WI38 (cell line): ENCODE measurements at regions not wholly inside any gene's neighbourhood (a gene's known extent, or its start where the extent isn't known, plus 50 kb on each side); places are given as distances from the start of the nearest gene placed in this dataset.

Experiments
- H3K4me3 ChIP-seq: 2 replicates; pipeline ENCODE4 v1.5.1; 2011; ENCODE audit warnings: low read depth, mild to moderate bottlenecking, control low read depth, low read length
- TF ChIP-seq, protein P1 (sequence below): IDR thresholded peaks from 2 replicates; pipeline ENCODE4 v1.5.1; 2012; ENCODE audit warnings: low read depth, mild to moderate bottlenecking, control low read depth, low read length

DNA sequence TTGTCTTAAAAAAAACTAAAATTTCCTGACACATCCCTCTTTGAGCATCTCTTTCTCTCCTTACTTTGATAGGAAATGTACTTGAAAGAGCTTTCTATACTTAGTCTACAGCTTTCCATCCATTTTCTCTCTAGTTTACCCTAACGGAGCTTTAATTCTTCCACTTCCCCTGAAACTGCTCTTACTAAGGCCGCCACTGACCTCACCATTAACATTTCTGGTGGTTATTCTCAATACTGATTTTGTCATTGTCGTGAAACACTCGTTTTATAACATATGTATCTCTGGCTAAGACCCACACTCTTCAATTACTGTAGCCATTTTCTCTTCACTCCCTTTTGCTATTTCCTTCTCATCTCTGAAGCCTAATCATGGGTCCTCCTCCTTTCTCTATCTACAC, 262.0 kb upstream of the FERD3L start:
- TF ChIP-seq, protein P1, sequence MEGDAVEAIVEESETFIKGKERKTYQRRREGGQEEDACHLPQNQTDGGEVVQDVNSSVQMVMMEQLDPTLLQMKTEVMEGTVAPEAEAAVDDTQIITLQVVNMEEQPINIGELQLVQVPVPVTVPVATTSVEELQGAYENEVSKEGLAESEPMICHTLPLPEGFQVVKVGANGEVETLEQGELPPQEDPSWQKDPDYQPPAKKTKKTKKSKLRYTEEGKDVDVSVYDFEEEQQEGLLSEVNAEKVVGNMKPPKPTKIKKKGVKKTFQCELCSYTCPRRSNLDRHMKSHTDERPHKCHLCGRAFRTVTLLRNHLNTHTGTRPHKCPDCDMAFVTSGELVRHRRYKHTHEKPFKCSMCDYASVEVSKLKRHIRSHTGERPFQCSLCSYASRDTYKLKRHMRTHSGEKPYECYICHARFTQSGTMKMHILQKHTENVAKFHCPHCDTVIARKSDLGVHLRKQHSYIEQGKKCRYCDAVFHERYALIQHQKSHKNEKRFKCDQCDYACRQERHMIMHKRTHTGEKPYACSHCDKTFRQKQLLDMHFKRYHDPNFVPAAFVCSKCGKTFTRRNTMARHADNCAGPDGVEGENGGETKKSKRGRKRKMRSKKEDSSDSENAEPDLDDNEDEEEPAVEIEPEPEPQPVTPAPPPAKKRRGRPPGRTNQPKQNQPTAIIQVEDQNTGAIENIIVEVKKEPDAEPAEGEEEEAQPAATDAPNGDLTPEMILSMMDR: no peak
- H3K4me3 ChIP-seq: no peak overlapping the region

DNA sequence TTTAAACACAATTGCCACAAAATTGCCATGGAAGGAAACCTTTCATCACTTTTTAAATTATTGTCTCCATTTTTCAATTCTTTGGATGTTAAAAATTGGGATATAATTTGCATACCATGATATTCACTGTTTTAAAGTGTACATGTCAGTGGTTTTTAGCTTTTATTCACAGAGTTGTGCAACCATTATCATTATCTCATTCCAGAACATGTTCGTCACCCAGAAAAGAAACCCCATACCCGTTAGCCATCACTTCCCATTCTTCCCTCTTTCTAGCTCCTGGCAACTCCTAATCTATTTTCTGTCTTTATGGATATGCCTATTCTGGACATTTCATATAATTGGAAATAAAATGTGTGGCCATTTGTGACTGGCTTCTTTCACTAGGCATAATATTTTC, 260.3 kb upstream of the FERD3L start:
- TF ChIP-seq, protein P1: no peak
- H3K4me3 ChIP-seq: peak overlapping the region; percentile 28; the same call in 1 of the 2 replicates

DNA sequence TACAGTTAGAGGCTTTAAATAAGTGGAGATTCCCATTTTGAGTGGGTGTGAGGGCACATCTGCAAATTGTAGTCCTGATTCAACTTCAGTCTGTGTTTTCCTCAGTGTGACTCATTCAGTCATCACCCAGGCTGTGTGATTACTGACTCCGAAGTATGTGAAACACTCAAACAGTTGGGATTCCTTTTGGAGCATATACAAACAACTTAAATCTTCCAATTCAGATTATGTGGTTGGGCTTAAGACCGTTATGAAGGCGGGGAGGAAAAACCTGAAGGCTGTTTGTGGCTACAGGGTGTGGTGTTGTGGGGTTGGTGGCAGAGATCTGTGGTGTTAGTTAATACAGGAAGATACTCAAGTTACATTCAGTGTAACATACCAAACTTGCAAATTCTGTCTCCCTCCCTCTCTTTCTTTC, 259.7 kb upstream of the FERD3L start:
- TF ChIP-seq, protein P1: no peak

DNA sequence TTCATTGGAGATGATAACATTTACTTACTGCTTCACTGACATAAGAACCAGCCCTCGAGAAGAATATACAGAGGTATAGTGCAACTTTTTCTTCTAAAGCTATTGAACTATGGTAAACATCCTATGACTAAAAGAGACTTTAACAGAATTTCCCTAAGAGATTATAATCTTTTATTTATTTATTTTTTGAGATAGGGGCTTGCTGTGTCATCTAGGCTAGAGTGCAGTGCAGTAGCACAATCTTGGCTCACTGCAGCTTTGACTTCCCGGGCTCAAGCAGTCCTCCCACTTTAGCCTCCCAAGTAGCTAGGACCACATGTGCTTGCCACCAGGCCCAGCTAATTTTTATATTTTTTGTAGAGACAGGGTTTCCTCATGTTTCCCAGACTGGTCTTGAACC, 258.5 kb upstream of the FERD3L start:
- TF ChIP-seq, protein P1: no peak
- H3K4me3 ChIP-seq: no peak overlapping the region

More for the DNA sequence above, 259.7 kb upstream of the FERD3L start:
- peak overlapping the region; percentile 28; the same call in 1 of the 2 replicates for H3K4me3 ChIP-seq

DNA sequence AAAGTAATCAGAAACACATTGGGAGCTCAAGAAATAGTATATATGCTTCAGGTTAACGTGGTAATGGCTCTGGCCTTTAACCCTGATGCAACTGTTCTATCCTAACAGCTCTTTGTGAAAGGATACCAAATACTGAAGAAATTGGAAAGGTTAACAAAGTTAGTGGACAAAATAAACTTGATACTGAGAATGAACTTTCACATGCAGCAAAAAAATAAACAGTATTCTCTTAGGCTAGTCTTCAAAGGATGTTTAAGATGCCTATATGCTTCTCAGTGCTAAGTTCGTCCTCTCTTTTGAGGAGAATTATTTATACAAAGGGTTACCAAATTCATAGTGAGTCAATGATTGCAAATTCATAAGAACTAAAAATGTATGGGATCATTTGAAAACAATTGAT, 256.2 kb upstream of the FERD3L start:
- no peak overlapping the region for H3K4me3 ChIP-seq
- TF ChIP-seq, protein P1: no peak

DNA sequence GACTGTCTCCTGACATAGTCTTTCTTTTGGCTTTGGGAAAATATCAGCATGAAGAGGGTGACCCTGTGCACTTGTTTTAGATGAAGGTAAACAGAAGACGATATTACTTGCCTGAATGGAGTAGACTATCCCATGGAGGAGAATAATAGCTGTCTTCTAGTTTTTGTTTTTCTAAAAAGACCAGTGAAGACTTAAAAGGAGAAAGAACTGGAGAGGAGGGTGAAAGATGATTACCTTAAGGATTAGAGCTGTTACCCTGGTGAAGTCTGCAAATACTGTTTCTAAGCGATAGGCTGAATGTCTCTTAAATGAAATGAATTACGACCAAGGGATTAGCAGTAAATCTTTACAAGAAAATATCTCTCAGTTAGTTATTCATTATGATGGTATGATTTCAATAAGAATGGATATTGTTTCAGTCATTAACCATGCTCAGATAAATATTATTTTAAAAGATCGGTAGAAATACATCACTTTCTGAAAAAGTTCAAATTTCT, 255.6 kb upstream of the FERD3L start:
- H3K4me3 ChIP-seq: no peak overlapping the region
- TF ChIP-seq, protein P1: no peak

DNA sequence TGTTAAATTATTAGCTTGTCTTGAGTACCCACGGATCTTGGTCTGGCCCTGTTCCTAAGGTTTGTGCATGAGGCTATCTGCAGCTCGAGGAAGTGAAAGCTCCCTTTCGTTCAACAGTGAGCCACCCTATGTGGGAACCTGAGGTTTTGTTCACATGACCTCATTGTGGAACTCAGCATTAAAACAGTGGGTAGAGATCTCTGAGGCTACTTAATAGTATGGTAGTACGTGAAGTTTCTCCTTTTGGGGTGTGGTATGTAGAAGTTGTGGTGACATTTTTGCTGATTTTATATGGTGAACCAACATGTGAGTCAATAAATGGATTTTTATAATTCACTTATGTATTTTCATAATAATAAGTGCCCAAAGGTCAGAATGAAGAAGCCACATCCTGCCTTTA, 252.7 kb upstream of the FERD3L start:
- H3K4me3 ChIP-seq: no peak overlapping the region
- TF ChIP-seq, protein P1: no peak
